ENCODE measurements at regions not wholly inside any gene's neighbourhood (a gene's known extent, or its start where the extent isn't known, plus 50 kb on each side); places are given as distances from the start of the nearest gene placed in this dataset.

DNA sequence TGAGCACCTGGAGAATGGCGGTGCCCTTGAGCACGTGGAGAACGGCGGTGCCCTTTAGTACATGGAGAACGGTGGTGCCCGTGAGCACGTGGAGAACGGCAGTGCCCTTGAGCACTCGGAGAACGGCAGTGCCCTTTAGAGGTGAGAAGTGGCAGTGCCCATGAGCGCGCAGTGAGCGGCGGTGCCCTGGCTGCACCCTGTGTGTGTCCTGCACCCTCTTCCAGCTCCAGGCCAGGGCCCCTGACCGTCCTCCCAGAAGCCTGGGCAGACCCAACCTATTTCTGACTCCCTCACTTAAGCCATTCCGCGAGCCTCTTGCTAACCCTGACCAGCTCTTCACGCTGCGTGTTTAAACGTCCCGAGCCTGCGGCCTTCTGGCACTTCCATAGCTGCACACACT lies 151.3 kb downstream of the DLL1 start:
- H3K9me3 ChIP-seq (ENCODE audit: insufficient read depth in 2 of 2, low read depth in 1 of 2, low read length in 1 of 2), result peaks cover 6 to 46% of the 10 kb centered on the region in 2 experiments; a peak in 2 of 4 replicates
- no peaks in the 10 kb centered on the region for H3K23me2 ChIP-seq (ENCODE audit: low read depth, low read length)
- H2BK120ac ChIP-seq (replicated peaks; ENCODE audit: low read depth, low read length), result no peak overlapping the region
- no peak overlapping the region for H2AK5ac ChIP-seq (ENCODE audit: low read depth, low read length)
- 96% methylated on average over 16 of the region's 22 CpGs; no CpG with 5 or more reads in 1 of the 2 experiments for WGBS, 2 experiments (ENCODE audit: extremely low coverage in 1 of 2, insufficient coverage in 1 of 2, insufficient read length in 1 of 2, insufficient replicate concordance in 2 of 2, low coverage in 1 of 2, low lambda C conversion rate in 2 of 2, missing lambda C conversion rate in 1 of 2)
- H3K4me3 ChIP-seq (ENCODE audit: extremely low read depth in 1 of 4, insufficient read depth in 2 of 4, low read depth in 3 of 4, low read length in 4 of 4), result no peak overlapping the region
- no peak for FAIRE-seq
- no peak overlapping the region for H3K18ac ChIP-seq (ENCODE audit: extremely low read depth, low read length)
- no peak overlapping the region for H4K91ac ChIP-seq (replicated peaks; ENCODE audit: insufficient read length, low read length)
- no peaks in the 10 kb centered on the region for H3K79me1 ChIP-seq (ENCODE audit: low read depth, low read length)
- H2BK12ac ChIP-seq (ENCODE audit: low read depth, low read length), result no peak overlapping the region
- ChIA-PET POLR2A (ENCODE audit: partially characterized antibody) (no interaction called here), CTCF (ENCODE audit: partially characterized antibody) (interaction anchor here (0.6 kb wide), 1 partner anchor 260 kb away, joined by 3 read pairs; no protein-coding TSS in a partner anchor)
- H2BK15ac ChIP-seq (ENCODE audit: low read length), result no peak overlapping the region
- H4K20me1 ChIP-seq (replicated peaks in 1 of 2; ENCODE audit: control insufficient read depth in 1 of 2, insufficient read depth in 2 of 2, low read length in 2 of 2), result no peaks in the 10 kb centered on the region
- H3K36me3 ChIP-seq (ENCODE audit: control insufficient read depth in 2 of 4, insufficient read depth in 4 of 4, low read length in 3 of 4), result peaks cover 0 to 5% (median 0%) of the 10 kb centered on the region in 4 experiments; a peak in 1 of 8 replicates
- H3K56ac ChIP-seq (replicated peaks; ENCODE audit: insufficient read length, low read depth, low read length), result no peak overlapping the region
- H2BK20ac ChIP-seq (ENCODE audit: low read length), result no peak overlapping the region
- no peak overlapping the region for H4K8ac ChIP-seq (ENCODE audit: extremely low read depth, insufficient read depth, low read length)
- no peaks in the 10 kb centered on the region for H3K27me3 ChIP-seq (replicated peaks in 1 of 4; ENCODE audit: control insufficient read depth in 3 of 4, extremely low read depth in 1 of 4, insufficient read depth in 3 of 4, low read length in 3 of 4)
- no peaks in the 10 kb centered on the region for H3K4me1 ChIP-seq (replicated peaks in 1 of 4; ENCODE audit: control insufficient read depth in 3 of 4, insufficient read depth in 4 of 4, low read length in 3 of 4)
- no peak overlapping the region for H2BK5ac ChIP-seq (ENCODE audit: low read depth, low read length)
- no peak overlapping the region for H4K5ac ChIP-seq (ENCODE audit: insufficient read length, low read depth, low read length)
- H3K4me2 ChIP-seq (ENCODE audit: insufficient read depth in 1 of 2, low read depth in 2 of 2, low read length in 2 of 2), result no peak overlapping the region
- no peak overlapping the region for H3K23ac ChIP-seq (ENCODE audit: insufficient read length)
- DNase-seq (ENCODE audit: low read depth in 1 of 2, low spot score in 2 of 2), result no peak
- no peak overlapping the region for H3K27ac ChIP-seq (ENCODE audit: low read depth, low read length)
- H3K9ac ChIP-seq (replicated peaks in 1 of 4; ENCODE audit: extremely low read depth in 1 of 4, low read depth in 3 of 4, low read length in 3 of 4), result no peak overlapping the region
- H2AFZ ChIP-seq (ENCODE audit: low read length), result no peak overlapping the region
- H3K4ac ChIP-seq (replicated peaks; ENCODE audit: insufficient read length, low read depth, low read length), result no peak overlapping the region
- H3K14ac ChIP-seq (ENCODE audit: insufficient read length), result no peak overlapping the region
- H3K79me2 ChIP-seq (ENCODE audit: control insufficient read depth in 1 of 2, insufficient read depth in 2 of 2, low read length in 2 of 2), result no peaks in the 10 kb centered on the region
- TF ChIP-seq EP300 (IDR thresholded peaks at IDR 0.05; ENCODE audit: borderline replicate concordance in 1 of 2, low read depth in 2 of 2, low read length in 2 of 2), result no peak
- TF ChIP-seq ATF3 (IDR thresholded peaks at IDR 0.05; ENCODE audit: insufficient read depth, low read depth, low read length), result no peak
- no peak for TF ChIP-seq TAF7 (optimal IDR thresholded peaks at IDR 0.05; ENCODE audit: borderline replicate concordance, low read depth, low read length)
- no peak for TF ChIP-seq TBP (IDR thresholded peaks at IDR 0.05; ENCODE audit: low read depth, low read length)
- TF ChIP-seq, protein P1, sequence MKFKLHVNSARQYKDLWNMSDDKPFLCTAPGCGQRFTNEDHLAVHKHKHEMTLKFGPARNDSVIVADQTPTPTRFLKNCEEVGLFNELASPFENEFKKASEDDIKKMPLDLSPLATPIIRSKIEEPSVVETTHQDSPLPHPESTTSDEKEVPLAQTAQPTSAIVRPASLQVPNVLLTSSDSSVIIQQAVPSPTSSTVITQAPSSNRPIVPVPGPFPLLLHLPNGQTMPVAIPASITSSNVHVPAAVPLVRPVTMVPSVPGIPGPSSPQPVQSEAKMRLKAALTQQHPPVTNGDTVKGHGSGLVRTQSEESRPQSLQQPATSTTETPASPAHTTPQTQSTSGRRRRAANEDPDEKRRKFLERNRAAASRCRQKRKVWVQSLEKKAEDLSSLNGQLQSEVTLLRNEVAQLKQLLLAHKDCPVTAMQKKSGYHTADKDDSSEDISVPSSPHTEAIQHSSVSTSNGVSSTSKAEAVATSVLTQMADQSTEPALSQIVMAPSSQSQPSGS (IDR thresholded peaks at IDR 0.05; ENCODE audit: low read length), result no peak
- TF ChIP-seq RNF2 (IDR thresholded peaks at IDR 0.05; ENCODE audit: borderline replicate concordance, low read depth, low read length, missing control alignments, poor library complexity, severe bottlenecking), result no peak
- TF ChIP-seq YY1 (IDR thresholded peaks at IDR 0.05; ENCODE audit: low read depth, low read length), result no peak
- TF ChIP-seq PHF8 (conservative IDR thresholded peaks at IDR 0.05; ENCODE audit: low read depth, low read length), result no peak
- no peak for TF ChIP-seq HDAC2 (IDR thresholded peaks at IDR 0.05; ENCODE audit: borderline replicate concordance in 1 of 2, low read depth in 2 of 2, low read length in 2 of 2)
- TF ChIP-seq NANOG (IDR thresholded peaks at IDR 0.05; ENCODE audit: insufficient read depth, low read depth, low read length, poor library complexity, severe bottlenecking), result no peak
- TF ChIP-seq HDAC6 (IDR thresholded peaks at IDR 0.05; ENCODE audit: low read depth, low read length), result no peak

Data from H1 (cell line).